GM13977 (cell line): ENCODE measurements at regions not wholly inside any gene's neighbourhood (a gene's known extent, or its start where the extent isn't known, plus 50 kb on each side); places are given as distances from the start of the nearest gene placed in this dataset.

Experiments
- DNase-seq: peaks from one replicate; pipeline ENCODE4 v3.0.0; 2012; ENCODE audit warnings: low spot score
- CTCF ChIP-seq: IDR thresholded peaks from 2 replicates; pipeline ENCODE4 v1.5.1; 2012; ENCODE audit warnings: mild to moderate bottlenecking, control low read depth; ENCODE audit not compliant: insufficient read depth; ENCODE audit errors: extremely low read depth, missing control alignments
- in situ Hi-C: fragments of 300-500 bp; cut with MboI; formaldehyde crosslinking; loops from one replicate; pipeline ENCODE4 v1.12.0; 2022; ENCODE audit warnings: low sequenced_read_pairs, low pct_unique_long_range_greater_than_20kb, mixed read lengths, inconsistent platforms; ENCODE audit not compliant: unreplicated experiment

GRCh38 chr3:102098130-102098885 is 249.0 kb downstream of the NFKBIZ start:
- in situ Hi-C loops: no loop called here
- TF ChIP-seq CTCF: no peak
- no peak for DNase-seq

GRCh38 chr3:102099913-102100312 is 250.6 kb downstream of the NFKBIZ start:
- DNase-seq: no peak
- in situ Hi-C loops: no loop called here
- TF ChIP-seq CTCF: no peak

GRCh38 chr3:102102394-102102793 is 253.1 kb downstream of the NFKBIZ start:
- in situ Hi-C loops: no loop called here
- DNase-seq: no peak
- TF ChIP-seq CTCF: no peak

GRCh38 chr3:102104033-102104432 is 254.7 kb downstream of the NFKBIZ start:
- TF ChIP-seq CTCF: no peak
- DNase-seq: no peak
- in situ Hi-C loops: no loop called here

- in situ Hi-C loops: no loop called here
- TF ChIP-seq CTCF: no peak
- DNase-seq: no peak
These were observed 255.9 kb downstream of the NFKBIZ start for GRCh38 chr3:102105193-102105592.

- no peak for DNase-seq
- TF ChIP-seq CTCF: no peak
- in situ Hi-C loops: no loop called here
These were observed 257.2 kb downstream of the NFKBIZ start for GRCh38 chr3:102106416-102107097.
